ENCODE measurements at regions not wholly inside any gene's neighbourhood (a gene's known extent, or its start where the extent isn't known, plus 50 kb on each side); places are given as distances from the start of the nearest gene placed in this dataset.

GRCh38 chr10:129004398-129004797, 462.6 kb upstream of the MGMT start:
- FAIRE-seq: no peak
- ChIA-PET CTCF (no interaction called here), POLR2A (no interaction called here)
- Histone ChIP-seq H3K79me2 (ENCODE audit: control insufficient read depth, insufficient read depth, low read length) (no peaks in the 10 kb centered on the region), H4K20me1 (replicated peaks; ENCODE audit: control insufficient read depth, extremely low read depth, insufficient read depth, low read length) (no peaks in the 10 kb centered on the region), H3K4me2 (ENCODE audit: insufficient read depth, low read length) (no peak overlapping the region), H3K4me1 (ENCODE audit: control insufficient read depth, extremely low read depth, insufficient read depth, low read length) (no peaks in the 10 kb centered on the region), H3K4me3 (replicated peaks in 1 of 3; ENCODE audit: insufficient read depth in 1 of 3, low read depth in 1 of 3, low read length in 3 of 3) (no peak overlapping the region), H3K27me3 (ENCODE audit: control insufficient read depth in 2 of 2, insufficient read depth in 2 of 2, low read length in 2 of 2) (no peaks in the 10 kb centered on the region), H2AFZ (ENCODE audit: low read depth, low read length) (no peak overlapping the region), H3K9ac (replicated peaks; ENCODE audit: extremely low read depth, insufficient read depth, low read length) (no peak overlapping the region), H3K9me1 (replicated peaks; ENCODE audit: control insufficient read depth, extremely low read depth, insufficient read depth, low read length) (no peaks in the 10 kb centered on the region), H3K9me3 (replicated peaks; ENCODE audit: control insufficient read depth, insufficient read depth, low read length) (no peaks in the 10 kb centered on the region), H3K27ac (ENCODE audit: insufficient read depth, low read depth, low read length) (no peak overlapping the region), H3K36me3 (ENCODE audit: control insufficient read depth in 2 of 2, extremely low read depth in 1 of 2, insufficient read depth in 2 of 2, low read length in 2 of 2) (no peaks in the 10 kb centered on the region)
- intact Hi-C loops (cut with micrococcal nuclease) (no loop called here), dilution Hi-C loops (cut with MboI; ENCODE audit: extremely low pct_ligation_motif_present, low sequenced_read_pairs) (no loop called here)
- no TSS peak for BruUV-seq (replicated peaks)
- TF ChIP-seq MYC (IDR thresholded peaks at IDR 0.05; ENCODE audit: low read depth, low read length): no peak
- no peak for TF ChIP-seq MAX (IDR thresholded peaks at IDR 0.05; ENCODE audit: insufficient read depth, insufficient read length)
- no peak for TF ChIP-seq FOS (IDR thresholded peaks at IDR 0.05; ENCODE audit: borderline replicate concordance, insufficient read depth, low read length)
- no peak for TF ChIP-seq POLR2AphosphoS5 (IDR thresholded peaks at IDR 0.05; ENCODE audit: insufficient read depth, low read depth, low read length)
- TF ChIP-seq CTCF (IDR thresholded peaks at IDR 0.05; ENCODE audit: extremely low read depth in 1 of 2, insufficient read depth in 1 of 2, low read depth in 1 of 2, low read length in 2 of 2): no peak
- no peak for TF ChIP-seq EZH2 (IDR thresholded peaks at IDR 0.05; ENCODE audit: borderline replicate concordance, low read depth, low read length, severe bottlenecking)
- no peak for TF ChIP-seq GATA2 (IDR thresholded peaks at IDR 0.05; ENCODE audit: insufficient read depth, insufficient read length, low read depth, low read length)
- no peak for TF ChIP-seq JUN (IDR thresholded peaks at IDR 0.05; ENCODE audit: borderline replicate concordance, insufficient read depth, insufficient read length, low read depth)
- no peak for TF ChIP-seq POLR2A (IDR thresholded peaks at IDR 0.05; ENCODE audit: low read depth, low read length)
- no peak for DNase-seq (ENCODE audit: low read depth, low spot score)
